HG03045 (cell line): ENCODE measurements at regions not wholly inside any gene's neighbourhood (a gene's known extent, or its start where the extent isn't known, plus 50 kb on each side); places are given as distances from the start of the nearest gene placed in this dataset.
"Not testable (repeated sequence)": the region's sequence is repeated elsewhere in the genome, so short reads cannot be mapped to it uniquely, and the experiment has no call there.

Experiments used
- ATAC-seq: cut with Tn5 transposase; IDR thresholded peaks from one replicate; pipeline ENCODE4 v1.9.1; 2021; ENCODE audit warnings: mild to moderate bottlenecking, moderate library complexity; ENCODE audit not compliant: unreplicated experiment

- no peak for ATAC-seq
Observed at GRCh38 chr18:23311351-23312121, 141.6 kb upstream of the RIOK3 start.

DNA sequence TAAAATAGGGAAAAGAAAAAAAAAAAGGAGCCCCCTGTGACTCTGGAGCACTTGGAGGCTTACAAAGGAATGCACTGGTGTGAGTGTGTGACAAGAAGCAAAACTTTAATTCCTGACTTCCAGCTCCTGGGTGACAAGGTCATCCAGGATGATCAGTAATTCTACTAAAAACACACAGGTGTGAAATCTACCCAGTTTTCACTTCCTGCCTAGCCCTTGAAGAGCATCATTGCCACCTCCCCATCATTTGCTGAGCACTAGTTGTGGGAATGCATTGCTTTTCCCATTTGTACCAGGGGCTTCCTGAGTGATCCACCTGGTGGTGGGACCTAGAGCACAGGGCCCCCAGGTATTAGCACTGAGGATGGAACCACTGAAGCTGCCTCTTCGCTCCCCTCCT lies 139.7 kb upstream of the RIOK3 start:
- ATAC-seq = no peak

DNA sequence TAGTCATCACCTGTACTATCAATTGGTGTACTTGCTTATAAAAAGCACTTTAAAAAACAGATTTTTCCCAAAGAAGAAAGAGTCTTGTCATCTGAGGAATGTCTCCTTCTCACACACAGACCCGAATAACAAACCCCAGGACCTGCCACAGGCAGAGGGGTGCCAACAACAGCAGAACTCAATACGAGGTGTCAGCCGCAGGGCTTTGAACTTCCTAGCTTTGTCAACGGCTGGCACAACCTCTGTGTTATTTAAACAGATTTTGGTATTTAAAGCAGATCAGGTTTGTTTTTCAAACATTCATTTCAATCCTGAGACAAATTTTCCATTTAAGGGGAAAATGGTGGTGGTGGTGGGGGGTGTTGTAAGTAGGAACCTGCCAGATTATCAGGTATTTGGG lies 138.4 kb upstream of the RIOK3 start:
- ATAC-seq = no peak

DNA sequence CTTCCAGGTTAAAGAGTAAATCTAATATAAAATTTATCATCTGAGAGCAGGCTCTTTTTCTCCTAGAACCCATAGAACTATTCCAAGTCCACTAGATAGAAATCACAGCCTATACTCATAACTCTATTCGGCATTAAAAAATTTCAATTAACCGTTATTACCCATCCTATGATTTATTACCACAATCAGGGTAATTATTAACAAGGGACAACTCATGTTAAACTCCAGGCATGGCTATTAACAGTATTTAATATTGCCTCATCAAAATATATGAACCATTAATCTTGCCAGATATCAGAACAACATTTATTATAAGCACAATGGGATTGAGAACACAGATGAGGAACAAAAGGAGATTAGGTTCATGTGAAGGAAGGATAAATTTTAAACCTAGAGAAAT lies 136.8 kb upstream of the RIOK3 start:
- no peak for ATAC-seq

DNA sequence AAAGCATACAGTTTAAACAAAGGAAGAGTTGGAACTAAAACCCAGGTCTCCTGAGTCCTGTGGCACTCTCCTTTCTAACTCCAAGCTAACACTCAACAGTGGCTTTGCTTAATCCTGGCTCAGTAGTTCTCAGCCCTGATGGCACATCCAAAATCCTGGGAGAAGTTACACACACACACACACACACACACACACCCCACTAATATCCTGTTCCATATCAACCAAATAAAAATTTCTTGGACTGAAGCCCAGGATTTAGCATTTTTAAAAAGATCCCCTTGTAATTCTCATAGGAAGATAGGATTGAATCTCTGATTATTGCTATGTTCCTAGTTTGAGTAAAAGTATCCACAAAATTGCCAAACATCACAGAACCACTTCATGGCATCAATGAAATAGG lies 136.1 kb upstream of the RIOK3 start:
- no peak for ATAC-seq

DNA sequence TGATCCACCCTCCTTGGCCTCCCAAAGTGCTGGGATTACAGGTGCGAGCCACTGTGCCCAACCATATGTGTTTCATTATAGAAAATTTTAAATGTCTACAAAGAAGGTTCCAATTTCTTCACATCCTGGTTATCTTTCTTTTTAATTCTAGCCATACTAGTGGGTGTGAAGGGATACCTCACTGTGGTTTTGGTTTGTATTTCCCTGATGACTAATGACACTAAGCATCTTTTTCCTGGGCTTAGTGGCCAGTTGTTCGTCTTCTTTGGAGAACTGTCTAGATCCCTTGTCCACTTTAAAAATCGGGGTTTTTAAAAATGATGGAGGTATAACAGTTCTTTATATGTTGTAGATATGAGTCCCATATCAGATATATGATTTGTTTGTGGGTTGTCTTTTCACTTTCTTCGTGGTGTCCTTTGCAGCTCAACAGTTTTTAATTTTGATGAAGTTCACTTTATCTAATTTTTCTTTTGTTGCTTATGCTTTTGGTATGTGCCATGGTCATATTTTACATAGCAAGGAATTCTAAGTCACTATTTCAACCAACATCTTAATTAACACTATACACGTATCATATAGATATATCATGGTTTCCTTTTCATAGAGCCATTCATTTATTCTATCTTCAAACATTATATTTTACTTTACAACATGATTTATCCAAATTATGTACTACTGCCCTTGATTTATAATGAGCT lies 135.0 kb upstream of the RIOK3 start:
- ATAC-seq = no peak

DNA sequence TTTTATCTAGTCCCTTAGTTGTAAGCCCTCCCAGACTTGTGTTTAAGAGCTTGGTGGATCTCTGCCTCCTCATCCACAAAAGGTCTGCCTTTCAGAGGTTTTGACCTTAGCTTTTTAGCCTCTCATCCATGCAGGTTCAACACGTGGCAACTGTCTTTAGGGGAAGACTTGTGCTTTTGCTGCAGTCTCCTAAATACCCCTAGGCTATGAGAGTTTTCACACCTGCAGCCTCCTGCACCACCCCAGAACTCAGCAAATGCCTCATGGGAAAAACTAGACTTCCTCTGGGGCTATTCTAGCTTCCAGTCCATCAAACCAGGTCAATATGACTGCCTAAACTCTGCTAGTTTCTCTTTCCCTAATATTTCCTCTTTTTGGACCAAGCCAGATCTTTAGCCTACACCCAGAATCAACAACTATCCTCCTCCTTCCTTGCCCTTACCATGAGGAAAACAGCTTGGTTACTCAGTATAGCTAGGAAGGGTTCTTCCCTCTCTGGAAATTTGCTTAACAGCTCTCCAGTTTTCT lies 132.3 kb upstream of the RIOK3 start:
- ATAC-seq = no peak

GRCh38 chr18:23321996-23322395 lies 131.1 kb upstream of the RIOK3 start:
- ATAC-seq = no peak

GRCh38 chr18:23324056-23324811 lies 128.9 kb upstream of the RIOK3 start:
- no peak for ATAC-seq

DNA sequence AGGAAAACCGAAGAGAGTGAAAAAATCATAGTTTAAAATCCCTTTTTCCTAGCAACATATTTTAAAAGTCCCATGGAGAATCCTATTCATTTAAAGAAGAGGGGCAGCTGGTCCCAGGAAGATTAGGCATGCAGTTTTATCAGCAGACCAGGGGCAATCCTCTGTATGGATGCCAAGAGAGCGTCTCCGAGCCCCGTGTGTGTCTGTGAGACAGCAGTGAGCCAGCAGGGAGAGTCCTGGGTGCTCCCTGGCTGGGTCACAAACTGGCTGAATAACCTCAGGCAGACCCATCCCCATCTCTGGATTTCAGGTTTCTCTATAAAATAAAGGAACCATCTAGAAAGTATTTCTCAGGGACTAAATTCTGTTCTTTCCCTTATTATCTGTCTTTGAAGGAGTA lies 128.2 kb upstream of the RIOK3 start:
- ATAC-seq = no peak

DNA sequence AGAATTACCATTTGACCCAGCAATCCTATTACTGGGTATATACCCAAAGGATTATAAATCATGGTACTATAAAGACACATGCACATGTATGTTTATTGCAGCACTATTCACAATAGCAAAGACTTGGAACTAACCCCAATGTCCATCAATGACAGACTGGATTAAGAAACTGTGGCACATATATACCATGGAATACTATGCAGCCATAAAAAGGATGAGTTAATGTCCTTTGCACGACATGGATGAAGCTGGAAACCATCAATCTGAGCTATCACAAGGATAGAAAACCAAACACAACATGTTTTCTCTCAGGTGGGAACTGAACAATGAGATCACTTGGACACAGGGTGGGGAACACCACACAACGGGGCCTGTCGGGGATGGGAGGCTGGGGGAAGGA lies 123.4 kb upstream of the RIOK3 start:
- not testable (repeated sequence) for ATAC-seq

DNA sequence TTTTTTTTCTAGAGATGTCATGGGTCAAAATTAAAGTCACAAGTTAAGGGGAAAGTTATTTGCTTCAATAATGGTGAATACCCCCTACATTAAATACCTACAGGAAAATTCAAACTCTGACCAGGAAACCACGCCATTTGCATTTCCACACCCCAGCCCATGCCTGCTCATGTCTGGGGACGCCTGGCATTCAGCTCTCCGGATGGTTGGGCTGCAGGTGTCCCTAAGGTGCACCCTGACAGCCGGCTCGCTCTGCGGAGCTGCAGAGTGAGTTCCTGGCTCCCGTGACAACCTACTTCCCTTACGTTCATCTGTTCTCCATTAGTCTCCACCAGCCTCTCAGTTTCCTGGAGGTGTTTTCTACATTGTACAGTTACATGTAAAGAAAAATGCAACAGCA lies 122.7 kb upstream of the RIOK3 start:
- ATAC-seq = peak; percentile 75

DNA sequence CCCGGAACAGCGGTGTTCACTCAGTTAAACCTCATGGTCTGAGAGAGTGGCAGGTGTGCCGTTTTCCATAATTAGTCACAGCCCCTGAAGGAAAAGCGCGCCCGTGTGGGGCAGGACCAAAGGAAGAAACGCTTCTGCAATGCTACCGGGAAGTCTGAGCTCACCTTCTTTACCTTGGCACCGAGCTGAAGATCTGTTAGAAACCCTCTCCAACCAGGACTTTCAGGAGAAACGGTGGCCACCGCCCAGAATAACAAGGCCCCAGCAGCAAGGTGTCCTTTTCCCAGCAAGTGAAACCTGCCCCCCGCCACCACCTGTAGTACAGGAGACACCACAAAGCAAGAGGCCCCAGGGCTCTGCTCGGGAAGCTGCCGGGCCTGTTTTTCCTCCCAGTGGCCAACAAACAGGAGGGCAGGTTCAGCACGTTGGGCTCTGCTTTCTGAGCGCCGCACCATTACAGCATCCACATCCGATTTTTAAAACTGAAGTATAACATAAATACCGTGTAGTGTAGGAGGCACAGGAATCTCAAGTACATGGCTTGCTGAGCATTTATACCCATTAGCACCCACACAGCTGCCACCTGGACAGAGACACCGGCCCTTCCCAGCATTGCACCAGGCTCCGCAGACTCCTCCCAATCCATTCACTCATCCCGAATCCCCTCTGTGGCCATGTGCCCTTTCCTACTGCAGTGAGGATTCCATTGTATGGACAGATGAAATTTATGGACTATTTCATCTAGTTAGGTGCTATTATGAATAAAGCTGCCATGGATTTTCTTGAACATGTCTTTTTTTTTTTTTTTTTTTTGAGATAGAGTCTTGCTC lies 121.8 kb upstream of the RIOK3 start:
- no peak for ATAC-seq

GRCh38 chr18:23332356-23332755 lies 120.7 kb upstream of the RIOK3 start:
- ATAC-seq = no peak

- ATAC-seq = no peak
Observed at GRCh38 chr18:23333827-23334226, 119.3 kb upstream of the RIOK3 start.

- ATAC-seq = no peak
Observed at GRCh38 chr18:23334569-23334968, 118.5 kb upstream of the RIOK3 start.

DNA sequence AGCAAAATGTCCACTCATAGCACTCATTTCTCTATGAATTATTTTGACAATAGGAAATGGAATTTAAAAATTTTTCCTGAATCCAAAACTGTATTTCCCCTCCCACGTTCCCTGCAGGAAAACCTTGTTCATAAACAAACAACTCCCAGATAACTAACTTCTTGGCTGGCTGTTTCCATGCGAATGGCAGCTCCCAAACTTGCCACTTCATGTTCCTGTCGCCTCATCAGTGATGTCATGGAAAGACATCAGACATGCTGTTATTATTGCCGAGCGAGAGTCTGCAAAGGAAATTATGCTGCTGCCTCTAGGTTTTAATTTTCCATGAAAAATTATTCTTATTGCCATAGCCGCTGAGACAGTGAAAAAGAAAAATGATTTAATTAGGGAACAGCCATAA lies 117.0 kb upstream of the RIOK3 start:
- ATAC-seq = no peak

DNA sequence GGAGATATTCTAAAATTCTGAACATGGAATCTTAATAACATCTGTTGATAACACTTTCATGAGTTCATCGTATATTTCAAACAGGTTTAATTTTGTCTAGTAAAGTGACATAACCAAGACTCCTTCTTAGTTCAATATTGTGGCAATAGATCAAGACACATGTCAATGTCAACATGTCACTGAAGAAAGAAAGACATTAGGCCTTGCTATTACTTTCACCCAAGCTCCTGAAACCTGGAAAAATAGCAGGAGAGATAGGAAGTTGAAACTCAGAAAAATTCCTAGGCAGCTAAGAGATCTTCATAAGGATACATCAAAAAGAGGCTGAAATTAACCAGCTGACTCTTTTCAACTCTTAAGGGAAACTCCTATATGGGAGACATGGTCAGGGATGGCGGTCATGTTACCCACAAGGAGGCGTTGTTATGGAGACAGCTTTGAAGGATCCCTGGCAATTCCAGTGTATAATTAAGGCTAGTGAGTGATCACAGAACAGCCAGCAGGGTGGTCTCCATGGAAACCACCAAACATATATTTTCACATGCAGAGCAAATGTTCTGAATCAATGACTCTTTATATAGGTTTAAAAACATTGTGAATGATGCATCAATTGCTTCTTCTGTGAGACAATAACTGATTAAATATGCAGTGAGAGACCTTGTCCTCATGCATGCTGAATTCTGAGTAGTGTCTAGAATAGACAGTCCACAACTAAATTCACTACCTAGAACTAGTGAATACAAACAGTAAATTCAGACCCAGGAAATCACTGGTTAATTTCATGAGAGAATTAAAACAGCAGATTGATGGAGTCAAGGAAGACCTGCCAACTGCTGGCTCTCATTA lies 115.3 kb upstream of the RIOK3 start:
- no peak for ATAC-seq

- ATAC-seq = no peak
Observed at GRCh38 chr18:23340661-23341060, 112.4 kb upstream of the RIOK3 start.

GRCh38 chr18:23341383-23341782 lies 111.7 kb upstream of the RIOK3 start:
- no peak for ATAC-seq
